ENCODE measurements at regions not wholly inside any gene's neighbourhood (a gene's known extent, or its start where the extent isn't known, plus 50 kb on each side); places are given as distances from the start of the nearest gene placed in this dataset.

DNA sequence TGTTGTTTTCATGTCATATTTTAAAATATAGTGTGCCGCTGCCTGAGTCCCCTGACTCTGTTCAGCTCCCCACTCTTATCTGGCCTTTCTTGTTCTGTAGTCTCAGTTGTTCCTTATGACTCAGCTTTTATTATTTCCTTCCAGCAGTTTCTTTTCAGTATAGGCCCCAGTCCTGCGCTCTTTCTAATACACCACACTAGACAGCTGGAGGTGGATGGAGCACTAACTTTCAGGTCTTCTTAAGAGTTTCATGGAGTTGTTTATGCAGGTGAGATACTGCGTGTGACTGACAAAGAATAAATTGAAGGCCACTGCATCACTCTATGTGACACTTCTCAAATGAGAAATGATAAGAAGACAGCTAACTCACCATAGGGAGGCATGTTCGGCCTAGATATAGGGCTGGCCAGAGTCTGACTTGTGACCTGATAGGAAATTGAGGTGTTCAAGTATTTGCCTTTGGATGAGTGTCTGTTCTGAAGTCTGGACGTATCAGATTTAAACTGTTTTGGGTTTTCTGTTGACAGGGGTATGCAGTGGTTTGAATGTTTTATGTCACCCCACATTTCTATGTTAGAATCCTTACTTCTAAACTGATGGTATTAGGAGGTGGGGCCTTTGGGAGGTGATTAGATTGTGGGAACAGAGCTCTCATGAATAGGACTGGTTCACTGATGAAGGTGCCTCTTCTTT lies 60.8 kb upstream of the CLMN start:
- no peak for DNase-seq

DNA sequence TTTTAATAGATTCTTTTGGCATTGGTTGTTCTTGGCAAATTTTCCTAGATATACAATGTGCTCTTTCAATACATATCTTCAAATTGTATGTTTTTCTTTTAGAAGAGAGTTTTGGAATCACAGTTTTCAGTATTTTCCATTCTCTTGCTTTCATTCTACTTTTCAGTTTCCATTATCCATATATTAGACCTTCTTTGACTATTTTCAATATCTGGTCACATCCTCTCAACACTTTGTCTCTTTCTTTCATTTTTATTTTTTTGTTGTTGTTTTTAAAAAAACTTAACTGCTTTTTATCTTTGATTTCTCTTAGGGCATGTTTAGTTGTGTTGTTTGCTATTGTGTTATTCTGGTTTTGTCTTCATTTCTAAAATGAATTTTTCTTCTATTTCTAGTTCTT lies 59.9 kb upstream of the CLMN start:
- no peak for DNase-seq

DNA sequence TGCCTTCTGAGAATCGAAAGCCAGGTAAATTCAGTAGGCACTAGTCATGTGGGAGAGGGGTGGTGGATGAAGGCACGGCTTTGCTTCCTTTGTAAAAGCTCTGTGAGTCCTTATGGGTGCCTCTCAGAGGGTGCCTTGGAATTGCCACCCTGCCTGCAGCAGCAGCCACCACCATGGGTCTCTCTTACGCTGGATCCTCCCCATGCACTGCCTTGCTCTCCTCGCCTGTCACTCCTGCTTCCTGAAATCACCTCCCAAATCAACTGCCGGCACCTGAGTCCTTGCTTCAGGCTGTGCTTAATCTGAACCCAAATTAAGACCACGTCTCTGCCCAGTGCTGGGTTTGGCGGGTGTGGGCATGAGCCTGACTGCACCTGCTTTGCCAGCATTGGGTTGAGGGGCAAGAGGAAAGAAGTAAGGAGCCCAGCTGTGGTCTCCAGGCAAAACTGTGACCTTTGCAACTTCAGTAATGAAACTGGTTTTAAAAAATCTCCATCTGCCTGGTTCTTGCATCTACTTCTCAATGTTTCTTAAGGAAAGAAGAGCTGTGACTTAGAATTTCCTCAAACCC lies 55.9 kb upstream of the CLMN start:
- no peak for DNase-seq

DNA sequence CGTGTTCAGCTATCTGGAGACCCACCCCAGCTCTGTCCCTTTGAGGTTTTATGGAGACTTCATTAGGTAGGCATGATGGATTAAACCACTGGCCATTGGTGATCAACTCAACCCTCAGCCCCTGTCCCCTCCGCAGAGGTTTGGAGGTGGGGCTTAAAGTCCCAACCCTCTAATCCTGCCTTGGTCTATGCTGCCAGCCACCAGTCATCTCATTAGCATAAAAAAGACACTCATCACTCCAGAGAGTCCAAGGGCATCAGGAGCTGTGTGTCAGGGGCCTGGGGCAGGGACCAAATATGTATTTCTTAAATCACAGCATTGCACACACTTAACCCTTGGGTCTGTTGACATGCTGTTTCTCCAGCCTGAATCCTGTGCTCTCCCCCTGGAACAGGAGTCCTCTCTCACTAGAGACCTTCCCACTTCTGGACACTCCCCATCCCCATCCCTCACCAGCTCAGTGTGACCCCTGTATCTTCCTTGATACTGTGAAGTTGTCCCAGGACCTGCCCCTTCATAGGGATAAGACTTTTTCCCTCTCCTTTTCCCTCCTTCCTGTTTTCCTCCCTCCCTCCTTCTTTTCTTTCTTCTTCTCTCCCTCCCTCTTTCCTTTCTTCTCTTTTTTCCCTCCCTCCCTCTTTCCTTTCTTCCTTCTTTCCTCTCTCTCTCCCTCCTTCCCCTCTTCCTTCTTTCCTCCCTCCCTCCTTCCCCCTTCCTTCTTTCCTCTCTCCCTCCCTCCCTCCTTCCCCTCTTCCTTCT lies 54.7 kb upstream of the CLMN start:
- DNase-seq: no peak

DNA sequence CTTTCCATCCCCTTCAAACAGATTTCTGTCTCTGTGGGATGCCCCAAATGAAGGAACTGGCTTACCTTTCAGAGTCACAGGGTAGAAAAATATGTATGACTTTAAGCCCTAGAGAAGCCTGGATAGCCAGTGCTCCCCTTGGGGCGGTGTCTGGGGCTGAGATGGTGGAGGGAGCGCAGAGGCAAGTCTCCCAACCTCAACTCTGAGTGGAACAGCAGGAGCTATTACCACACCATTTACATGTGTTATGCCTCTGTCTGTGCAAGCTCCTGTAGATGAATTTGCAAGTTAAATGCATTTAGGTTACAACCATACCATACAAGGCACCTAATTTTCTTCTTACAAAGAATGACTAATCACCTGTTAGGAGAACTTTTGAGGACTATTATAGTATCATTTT lies 50.4 kb upstream of the CLMN start:
- no peak for DNase-seq
